NOMO-1 (cell line): ENCODE measurements at regions not wholly inside any gene's neighbourhood (a gene's known extent, or its start where the extent isn't known, plus 50 kb on each side); places are given as distances from the start of the nearest gene placed in this dataset.
"Not testable (repeated sequence)": the region's sequence is repeated elsewhere in the genome, so short reads cannot be mapped to it uniquely, and the experiment has no call there.

Source experiments
- DNase-seq, 2 experiments: peaks; one replicate each; lab custom pipeline; 2025; ENCODE audit not compliant: unreplicated experiment in 2 of 2; lab: John Stamatoyannopoulos, UW

- DNase-seq = no peak
Observed at GRCh38 chr1:60251426-60251825, 177.9 kb upstream of the C1orf87 start.

GRCh38 chr1:60247467-60247866 is 173.9 kb upstream of the C1orf87 start:
- not testable (repeated sequence) for DNase-seq

GRCh38 chr1:60245324-60245723 is 171.8 kb upstream of the C1orf87 start:
- DNase-seq = no peak

GRCh38 chr1:60244906-60245305 is 171.3 kb upstream of the C1orf87 start:
- no peak for DNase-seq

- DNase-seq = no peak
Observed at GRCh38 chr1:60235275-60235674, 161.7 kb upstream of the C1orf87 start.

GRCh38 chr1:60234776-60235175 is 161.2 kb upstream of the C1orf87 start:
- no peak for DNase-seq

- no peak for DNase-seq
Observed at GRCh38 chr1:60229821-60230220, 156.3 kb upstream of the C1orf87 start.

- DNase-seq = no peak
Observed at GRCh38 chr1:60228041-60228491, 154.5 kb upstream of the C1orf87 start.

GRCh38 chr1:60227601-60228000 is 154.0 kb upstream of the C1orf87 start:
- DNase-seq = no peak

- DNase-seq = no peak
Observed at GRCh38 chr1:60225486-60225885, 151.9 kb upstream of the C1orf87 start.

- no peak for DNase-seq
Observed at GRCh38 chr1:60224523-60224922, 151.0 kb upstream of the C1orf87 start.

- DNase-seq = no peak
Observed at GRCh38 chr1:60223158-60223557, 149.6 kb upstream of the C1orf87 start.

GRCh38 chr1:60222360-60223115 is 149.0 kb upstream of the C1orf87 start:
- DNase-seq = no peak

GRCh38 chr1:60213253-60213652 is 139.7 kb upstream of the C1orf87 start:
- DNase-seq = no peak

GRCh38 chr1:60196026-60196425 is 122.5 kb upstream of the C1orf87 start:
- DNase-seq = no peak

- DNase-seq = no peak
Observed at GRCh38 chr1:60185684-60186083, 112.1 kb upstream of the C1orf87 start.

GRCh38 chr1:60184521-60184920 is 111.0 kb upstream of the C1orf87 start:
- no peak for DNase-seq

GRCh38 chr1:60173729-60174505 is 100.3 kb upstream of the C1orf87 start:
- DNase-seq = no peak

GRCh38 chr1:60173006-60173405 is 99.4 kb upstream of the C1orf87 start:
- DNase-seq = no peak

GRCh38 chr1:60171801-60172200 is 98.2 kb upstream of the C1orf87 start:
- DNase-seq = no peak

- DNase-seq = no peak
Observed at GRCh38 chr1:60170709-60171108, 97.1 kb upstream of the C1orf87 start.

GRCh38 chr1:60169206-60169605 is 95.6 kb upstream of the C1orf87 start:
- no peak for DNase-seq
